ENCODE measurements at regions not wholly inside any gene's neighbourhood (a gene's known extent, or its start where the extent isn't known, plus 50 kb on each side); places are given as distances from the start of the nearest gene placed in this dataset.
"Not testable (repeated sequence)": the region's sequence is repeated elsewhere in the genome, so short reads cannot be mapped to it uniquely, and the experiment has no call there.

DNA sequence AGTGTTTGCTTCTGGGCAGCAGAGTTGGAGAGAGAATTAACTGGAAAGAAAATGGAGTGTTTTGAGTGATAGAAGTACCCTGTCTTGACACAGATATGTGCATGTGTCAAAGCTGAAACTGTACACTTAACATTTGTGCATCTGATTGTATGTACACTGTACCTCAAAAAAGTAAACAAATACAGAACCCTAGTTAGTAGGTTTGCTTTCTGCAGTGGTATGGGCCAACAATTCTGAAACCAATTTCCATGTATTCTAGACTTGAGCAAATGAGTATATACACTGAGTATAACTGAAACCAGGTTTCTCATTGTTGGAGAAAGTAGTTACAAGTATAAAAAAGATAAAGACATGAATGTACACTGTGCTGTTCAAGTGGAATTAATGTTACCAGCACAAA is 52.4 kb downstream of the ELAPOR2 start:
- no peak for DNase-seq

DNA sequence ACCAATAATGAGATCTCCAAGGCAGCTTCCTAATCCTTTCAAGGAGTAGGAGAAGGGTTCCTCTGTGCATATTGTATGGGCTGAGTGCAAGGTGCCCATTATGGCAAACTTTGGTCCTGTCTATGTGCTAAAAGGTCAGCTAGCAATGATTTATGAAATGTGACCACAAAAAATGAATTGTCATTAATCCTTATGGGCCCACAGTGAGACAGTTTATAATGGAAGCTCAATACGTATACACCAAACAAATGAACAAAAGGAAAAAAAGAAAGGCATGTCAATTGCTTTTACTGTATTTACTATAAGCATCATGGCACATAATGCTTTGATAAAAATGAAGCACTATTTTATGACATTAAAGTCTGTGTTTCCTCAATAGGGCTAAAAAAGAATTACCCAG is 54.5 kb downstream of the ELAPOR2 start:
- DNase-seq: no peak

DNA sequence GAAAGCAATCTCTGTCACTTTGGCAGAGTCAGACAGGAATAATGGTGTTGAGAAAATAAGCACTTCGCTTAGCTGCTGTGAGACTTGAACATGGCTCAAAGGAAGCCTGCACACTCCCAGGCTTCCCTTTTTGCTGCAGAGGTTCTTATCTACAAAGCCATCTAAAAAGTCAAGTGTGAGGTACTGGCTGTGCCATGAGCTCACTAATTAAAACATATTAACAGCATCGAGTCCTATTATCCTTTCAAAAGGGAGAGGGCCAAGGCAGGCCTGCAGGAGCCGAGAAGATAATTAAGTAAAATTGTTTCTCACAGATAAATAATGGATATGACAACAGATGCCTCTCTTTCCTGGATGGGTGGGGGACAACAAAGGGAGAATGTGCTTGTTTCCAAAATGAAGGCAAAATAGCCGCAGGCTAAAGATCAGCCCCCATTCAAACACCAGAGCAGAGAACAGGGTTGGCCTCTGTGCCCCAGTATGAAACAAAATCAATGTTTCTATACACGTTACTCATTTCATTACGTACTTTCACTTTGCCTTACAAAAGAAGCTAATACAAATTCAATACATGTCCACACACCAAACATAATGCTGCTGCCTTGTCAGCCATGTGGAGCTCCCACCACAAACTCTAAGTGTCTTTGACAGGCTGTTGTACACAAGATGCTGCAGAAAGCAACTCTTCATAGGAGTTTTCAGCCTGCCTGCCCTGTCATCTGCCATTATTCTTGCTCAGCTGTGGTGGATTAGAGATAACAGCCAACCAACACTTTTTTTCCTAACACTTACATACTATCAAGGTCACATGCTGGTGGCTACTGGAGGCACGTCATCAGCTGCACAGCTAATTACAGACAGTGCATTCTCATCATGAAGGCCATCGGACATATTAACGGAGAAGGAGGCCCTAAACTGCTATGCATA is 55.3 kb downstream of the ELAPOR2 start:
- DNase-seq: no peak

DNA sequence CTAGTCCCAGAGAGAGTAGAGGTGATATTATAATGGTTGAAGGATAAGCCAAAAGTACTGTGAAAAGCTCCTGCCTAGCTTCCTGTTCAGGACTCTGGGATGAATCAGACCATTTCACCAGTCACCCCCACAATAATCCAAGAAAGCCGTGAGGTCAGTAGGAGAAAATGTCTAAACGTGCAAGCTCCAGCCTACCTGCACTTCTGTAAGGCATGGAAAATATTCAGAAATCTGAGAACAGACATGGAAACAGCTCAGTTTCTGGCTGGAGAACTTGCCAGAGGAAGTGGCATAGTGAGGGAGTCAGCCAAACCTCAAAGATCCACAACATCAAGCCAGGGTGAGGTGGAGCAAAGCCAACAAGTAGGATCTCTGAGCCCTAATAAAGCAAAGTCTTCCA is 58.2 kb downstream of the ELAPOR2 start:
- DNase-seq: no peak

DNA sequence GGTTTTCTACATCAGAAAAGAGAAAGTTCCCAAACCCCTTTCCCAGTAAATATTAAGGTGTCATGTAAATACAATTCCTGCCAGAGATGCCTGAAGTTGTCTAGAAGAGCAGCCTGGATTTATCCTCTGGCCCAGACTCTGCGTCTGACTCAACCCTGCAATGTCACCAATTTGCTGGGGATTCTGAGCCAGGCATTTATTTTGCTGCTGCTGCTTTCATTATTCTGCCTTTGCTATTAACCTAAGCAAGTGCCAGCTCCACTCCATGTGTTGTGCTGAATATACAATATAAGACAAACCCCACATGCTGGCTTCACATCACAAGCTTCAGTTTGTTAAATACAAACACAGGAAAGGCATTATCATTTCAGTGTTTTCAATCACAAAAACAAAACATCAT is 59.1 kb downstream of the ELAPOR2 start:
- DNase-seq: no peak

DNA sequence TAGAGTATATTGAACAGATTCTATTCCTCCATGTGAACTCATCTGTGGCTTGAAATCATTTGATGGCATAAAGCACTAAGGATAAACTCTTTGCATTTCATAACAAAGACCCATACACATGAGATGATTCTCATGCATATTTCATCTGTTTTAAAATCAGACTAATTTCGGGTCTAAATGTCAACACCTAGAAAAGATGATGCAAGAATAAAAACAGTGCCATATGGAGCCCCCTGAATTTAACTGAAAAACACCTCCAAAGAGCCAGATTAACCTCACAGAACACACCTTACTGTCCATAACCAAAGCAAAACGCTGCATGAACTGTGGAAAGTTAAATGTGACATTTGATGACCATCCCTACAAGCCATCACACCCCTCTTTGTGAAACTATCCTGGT is 59.7 kb downstream of the ELAPOR2 start:
- DNase-seq: no peak

DNA sequence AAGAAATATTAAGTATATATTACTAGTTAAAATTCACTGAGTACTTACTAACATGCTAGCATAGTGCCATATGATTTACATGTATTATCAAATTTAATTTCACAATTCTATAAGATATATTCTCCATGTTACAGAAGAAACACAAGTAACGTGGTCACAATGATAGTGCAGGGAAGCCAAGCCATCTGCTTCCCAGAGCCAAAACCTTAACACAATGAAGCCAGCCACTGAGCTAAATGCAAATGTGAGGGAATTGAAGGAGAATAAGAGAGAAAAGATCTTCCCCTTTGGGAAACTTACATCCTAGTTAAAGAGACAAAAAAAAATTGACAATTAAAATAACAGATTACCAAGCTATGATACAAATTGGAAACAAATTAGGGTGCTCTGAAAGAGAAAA is 63.6 kb downstream of the ELAPOR2 start:
- no peak for DNase-seq

DNA sequence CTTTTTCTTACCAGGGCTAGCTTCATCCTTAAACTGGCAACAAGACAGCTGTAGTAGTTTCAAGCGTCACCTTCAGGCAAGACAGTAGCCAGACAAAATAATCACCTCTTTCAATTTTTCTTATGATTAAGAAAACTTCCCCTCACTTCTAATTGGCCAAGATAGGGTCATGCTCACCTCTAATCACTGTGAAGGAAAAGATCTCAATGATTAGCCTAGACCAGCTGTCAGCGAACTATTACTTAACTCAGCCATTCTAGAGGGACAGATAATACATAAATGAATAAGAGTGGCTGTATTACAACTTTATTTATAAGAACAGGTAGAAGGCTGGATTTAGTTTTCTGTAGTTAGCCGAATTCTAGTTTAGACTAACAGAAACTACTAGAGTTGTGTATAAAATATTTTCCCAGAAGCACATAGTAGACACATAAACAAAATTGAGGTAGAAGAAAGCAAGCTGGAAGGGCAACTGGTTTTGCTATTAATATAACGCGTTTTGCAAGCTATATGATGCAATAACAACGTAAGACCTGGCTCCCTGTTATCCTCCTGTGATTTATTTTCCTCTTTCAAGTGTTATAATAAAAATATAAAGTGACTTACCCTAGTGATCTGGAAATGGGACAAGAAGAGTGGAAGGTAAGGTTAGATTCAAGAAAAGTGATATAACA is 64.3 kb downstream of the ELAPOR2 start:
- no peak for DNase-seq

DNA sequence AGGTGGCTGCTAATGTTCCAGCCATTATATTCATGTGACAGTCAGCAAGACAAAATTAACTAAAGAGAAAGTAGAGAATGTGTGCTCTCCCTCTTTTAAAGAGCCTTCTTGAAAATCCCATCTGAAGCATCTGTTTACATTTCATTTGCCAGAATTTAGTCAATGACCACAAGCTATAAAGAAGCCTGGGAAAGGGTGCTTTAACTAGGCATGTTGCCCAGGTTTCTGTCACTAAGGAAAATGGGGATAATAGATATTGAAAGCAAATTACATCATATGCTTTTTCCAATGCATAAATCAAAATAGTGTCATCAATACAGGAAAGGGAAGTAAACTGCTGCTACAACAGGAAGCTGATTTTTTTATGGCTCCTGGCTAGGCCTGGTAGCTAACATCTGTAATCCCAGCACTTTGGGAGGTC is 67.7 kb downstream of the ELAPOR2 start:
- DNase-seq: no peak

DNA sequence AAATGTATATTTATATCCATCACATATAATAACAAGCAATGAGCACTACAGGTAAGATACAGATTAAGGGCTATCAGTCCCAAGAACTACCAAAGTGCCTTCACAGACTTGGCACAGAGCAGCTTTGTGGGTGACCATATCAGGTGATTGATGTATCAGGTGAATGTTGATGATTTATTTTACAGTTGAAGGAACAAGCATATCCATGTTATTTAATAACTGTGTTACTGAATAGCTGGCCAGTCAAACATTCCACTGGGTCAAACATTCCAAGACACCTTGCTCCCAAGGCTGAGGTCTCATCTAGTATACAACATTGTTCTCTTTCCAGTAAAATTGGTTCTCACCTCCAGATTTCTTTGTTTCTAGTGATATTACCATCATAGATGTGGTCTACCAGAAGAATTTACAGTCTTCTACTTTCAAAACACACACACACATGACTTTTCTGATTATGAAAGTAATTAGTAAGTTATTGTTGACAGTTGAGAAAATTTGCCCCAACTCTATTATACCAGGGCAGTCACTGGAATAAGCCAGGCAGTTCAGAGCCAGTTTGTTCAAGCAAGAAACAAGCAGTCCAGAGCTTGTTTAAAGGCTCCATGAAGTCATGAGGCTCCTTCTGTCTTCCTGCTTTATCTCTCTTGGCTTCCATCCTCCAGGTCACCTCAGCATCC is 68.2 kb downstream of the ELAPOR2 start:
- DNase-seq: no peak

DNA sequence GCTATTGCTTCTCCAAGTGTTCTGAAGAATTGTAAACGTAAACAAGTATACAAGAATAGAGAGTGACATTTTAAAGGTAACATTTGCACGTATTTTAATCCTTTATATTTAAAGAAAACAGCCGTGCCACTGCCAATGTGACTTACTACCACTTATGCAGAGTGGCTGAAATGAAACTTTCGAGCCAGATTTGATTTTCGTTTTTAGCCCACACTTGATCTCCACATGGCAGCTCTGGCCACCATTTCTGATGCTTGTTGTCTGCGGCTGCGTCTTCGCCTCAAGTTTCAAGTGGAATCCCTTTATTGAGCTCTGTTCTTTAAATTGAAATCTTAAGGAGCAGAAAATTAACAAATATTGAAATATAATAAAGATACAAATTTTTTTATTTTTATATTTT is 70.0 kb downstream of the ELAPOR2 start:
- DNase-seq: no peak

DNA sequence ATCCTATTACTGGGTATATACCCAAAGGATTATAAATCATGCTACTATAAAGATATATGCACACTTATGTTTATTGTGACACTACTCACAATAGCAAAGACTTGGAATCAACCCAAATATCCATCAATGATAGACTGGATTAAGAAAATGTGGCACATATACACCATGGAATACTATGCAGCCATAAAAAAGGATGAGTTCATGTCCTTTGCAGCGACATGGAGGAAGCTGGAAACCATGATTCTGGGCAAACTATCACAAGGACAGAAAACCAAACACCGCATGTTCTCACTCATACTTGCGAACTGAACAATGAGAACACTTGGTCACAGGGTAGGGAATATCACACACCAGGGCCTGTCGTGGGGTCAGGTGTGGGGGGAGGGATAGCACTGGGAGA is 71.6 kb downstream of the ELAPOR2 start:
- DNase-seq: not testable (repeated sequence)

DNA sequence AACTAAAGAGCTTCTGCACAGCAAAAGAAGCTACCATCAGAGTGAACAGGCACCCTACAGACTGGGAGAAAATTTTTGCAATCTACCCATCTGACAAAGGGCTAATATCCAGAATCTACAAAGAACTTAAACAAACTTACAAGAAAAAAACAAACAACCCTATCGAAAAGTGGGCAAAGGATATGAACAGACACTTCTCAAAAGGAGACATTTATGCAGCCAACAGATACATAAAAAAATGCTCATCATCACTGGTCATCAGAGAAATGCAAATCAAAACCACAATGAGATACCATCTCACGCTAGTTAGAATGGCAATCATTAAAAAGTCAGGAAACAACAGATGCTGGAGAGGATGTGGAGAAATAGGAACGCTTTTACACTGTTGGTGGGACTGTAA is 72.1 kb downstream of the ELAPOR2 start:
- DNase-seq: not testable (repeated sequence)

DNA sequence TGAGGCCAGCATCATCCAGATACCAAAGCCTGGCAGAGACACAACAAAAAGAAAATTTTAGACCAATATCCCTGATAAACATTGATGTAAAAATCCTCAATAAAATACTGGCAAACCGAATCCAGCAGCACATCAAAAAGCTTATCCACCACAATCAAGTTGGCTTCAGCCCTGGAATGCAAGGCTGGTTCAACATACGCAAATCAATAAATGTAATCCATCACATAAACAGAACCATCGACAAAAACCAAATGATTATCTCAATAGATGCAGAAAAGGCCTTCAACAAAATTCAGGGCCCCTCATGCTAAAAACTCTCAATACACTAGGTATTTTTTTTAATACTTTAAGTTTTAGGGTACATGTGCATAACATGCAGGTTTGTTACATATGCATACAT is 74.1 kb downstream of the ELAPOR2 start:
- not testable (repeated sequence) for DNase-seq

DNA sequence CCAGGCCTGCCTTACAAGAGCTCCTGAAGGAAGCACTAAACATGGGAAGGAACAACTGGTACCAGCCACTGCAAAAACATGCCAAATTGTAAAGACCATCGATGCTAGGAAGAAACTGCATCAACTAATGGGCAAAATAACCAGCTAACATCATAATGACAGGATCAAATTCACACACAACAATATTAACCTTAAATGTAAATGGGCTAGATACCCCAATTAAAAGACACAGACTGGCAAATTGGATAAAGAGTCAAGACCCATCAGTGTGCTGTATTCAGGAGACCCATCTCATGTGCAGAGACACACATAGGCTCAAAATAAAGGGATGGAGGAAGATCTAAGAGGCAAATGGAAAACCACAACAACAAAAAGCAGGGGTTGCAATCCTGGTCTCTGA is 75.8 kb downstream of the ELAPOR2 start:
- DNase-seq: not testable (repeated sequence)

DNA sequence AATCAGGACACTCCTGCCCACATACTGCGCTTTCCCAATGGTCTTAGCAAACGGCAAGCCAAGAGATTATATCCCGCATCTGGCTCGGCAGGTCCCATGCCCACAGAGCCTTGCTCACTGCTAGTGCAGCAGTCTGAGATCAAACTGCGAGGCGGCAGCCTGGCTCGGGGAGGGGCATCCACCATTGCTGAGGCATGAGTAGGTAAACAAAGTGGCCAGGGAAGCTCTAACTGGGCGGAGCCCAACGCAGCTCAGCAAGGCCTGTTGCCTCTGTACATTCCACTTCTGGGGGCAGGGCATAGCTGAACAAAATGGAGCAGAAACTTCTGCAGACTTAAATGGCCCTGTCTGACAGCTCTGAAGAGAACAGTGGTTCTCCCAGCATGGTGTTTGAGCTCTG is 77.5 kb downstream of the ELAPOR2 start:
- DNase-seq: not testable (repeated sequence)

DNA sequence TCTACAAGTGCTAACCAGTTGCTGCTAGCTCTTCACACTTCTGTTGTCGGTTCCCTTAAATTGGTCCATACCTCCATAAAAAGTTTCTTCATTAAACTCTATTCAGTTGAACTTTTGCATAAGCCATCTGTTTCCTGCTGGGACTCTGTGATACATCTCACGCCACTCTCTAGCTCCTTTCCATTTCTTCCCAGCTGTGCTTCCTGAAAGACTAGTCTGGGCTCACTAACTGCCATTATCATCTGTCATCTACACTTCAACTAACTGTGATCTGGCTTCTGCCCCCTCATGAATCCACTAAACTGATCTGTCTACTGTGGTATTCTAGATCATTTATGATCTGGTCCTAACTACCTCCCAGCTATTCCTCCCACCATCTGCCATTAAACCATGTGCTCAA is 78.3 kb downstream of the ELAPOR2 start:
- DNase-seq: no peak

DNA sequence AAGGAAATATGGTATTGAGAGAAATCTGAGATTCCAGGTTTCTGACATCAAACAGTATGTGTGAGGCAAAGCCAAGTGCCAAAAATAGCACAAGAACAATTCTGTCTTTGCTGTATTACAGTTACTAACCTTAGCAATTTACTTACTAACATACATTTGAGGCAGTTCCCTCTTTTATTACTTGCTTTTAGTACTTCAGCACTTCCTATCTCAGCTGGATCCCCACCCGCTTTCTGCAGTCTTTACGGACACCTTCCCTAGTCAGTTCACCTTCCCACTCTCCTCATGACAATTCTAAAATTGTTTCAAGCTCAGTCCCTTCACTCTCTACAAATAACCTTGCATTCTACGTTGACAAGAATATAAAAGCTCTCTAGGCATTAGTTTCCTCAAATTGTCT is 79.2 kb downstream of the ELAPOR2 start:
- no peak for DNase-seq

DNA sequence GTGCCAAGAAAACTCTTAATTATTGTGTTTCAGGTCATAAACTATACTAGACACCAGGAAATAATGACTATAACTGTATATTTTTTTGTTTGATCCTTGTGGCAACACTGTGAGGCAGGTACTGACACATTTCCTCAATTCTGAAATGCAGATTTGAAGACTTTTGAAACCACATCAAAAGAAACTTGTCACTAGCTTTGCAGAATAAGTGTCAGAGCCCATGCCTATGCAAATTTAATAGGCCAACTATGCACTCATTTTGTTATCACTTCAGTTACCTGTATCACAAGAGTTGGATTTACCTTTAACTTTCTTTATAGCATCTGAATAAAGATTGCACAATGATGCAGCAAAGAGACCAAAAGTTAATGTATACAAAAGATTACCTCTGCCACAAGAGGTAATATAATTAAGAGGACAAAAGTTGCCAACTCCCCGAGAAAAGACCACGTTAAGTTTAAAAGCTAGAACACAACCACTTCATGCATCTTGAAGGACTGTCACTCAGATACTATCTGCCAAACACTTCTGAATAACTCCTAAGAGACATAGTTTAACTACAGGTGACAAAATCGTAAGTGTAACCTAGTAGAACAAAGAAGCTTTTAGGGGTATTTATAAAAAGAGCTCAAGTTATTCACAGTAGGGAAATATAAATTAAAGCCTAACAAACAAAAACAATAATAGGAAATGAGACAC is 80.5 kb downstream of the ELAPOR2 start:
- no peak for DNase-seq

DNA sequence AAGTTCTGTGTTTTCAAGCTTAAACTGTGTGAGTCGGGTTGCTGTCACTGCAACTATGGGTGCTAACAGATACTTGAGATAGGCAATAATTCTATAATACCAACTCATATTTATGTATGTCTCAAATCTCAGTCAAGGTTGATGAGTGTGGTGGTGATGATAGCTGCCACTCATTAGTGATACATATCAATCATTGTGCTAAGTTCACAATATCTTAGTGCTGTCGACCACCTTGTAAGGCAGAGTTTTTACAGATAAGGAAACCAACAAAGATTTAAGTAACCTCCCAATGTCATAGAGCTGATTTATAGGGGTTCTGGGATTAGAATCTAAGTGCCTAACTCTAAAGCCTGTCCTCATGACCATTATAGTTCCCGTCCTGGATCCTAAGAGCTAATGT is 82.5 kb downstream of the ELAPOR2 start:
- no peak for DNase-seq

DNA sequence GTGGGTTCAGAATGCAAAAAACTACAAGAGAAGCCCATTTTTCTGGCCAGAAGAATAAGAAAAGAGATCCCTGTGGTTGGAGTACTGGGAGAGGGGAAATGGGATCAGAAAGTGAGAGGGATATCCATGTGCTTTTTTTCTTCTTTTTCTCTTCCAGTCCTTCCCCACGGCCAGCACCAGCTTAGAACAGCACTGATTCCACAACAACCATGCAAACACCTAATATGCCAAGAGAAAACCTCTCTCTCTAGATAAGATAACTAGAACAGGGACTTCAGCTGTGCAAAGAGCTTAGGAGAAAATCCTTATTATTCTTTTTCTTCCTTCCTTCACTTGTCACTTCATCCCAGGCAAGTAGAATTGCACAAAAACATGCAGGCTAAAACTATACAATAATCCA is 83.5 kb downstream of the ELAPOR2 start:
- no peak for DNase-seq

DNA sequence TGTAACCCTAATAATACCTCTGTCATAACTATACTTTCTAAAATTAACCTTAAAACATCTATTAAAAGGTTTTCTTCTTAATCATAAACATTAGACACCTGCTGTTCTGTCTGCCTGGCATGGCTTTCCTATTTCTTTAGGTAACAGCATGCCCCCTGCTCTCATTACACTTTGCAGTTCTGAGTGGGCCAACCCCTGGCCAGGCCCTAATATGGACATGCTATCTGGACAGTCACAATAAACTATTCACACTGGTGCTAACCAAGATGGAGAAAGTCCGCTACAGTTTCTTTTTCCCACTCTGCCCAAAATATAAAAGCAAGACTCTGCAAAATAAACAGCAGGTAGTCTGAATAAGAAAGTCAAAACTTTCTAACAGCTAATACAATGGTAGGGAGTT is 84.0 kb downstream of the ELAPOR2 start:
- no peak for DNase-seq

DNA sequence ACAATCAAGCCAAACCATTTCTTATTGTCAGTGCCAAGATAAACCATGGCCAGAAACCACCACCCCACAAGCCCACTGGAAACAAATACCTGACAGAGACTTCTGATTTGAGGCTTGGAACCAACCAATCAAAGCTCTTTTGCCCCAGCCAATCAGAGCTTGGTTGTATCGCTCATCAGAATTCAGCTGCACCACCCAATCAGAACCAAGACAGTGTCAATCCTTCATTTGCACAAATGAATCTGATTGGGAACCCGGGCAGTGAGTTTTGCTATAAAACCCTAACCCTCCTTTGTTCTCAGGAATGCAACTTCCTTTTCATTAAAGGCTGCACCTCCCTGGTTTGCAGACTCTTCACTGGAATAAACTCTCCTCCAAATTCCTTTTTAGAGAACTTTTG is 87.4 kb downstream of the ELAPOR2 start:
- no peak for DNase-seq
